Fibroblast of the aortic adventitia (primary cell): ENCODE measurements at regions not wholly inside any gene's neighbourhood (a gene's known extent, or its start where the extent isn't known, plus 50 kb on each side); places are given as distances from the start of the nearest gene placed in this dataset.

Experiments used
- DNase-seq: peaks from one replicate; pipeline ENCODE4 v3.0.0-alpha.2; 2010; ENCODE audit warnings: low read depth
- H3K4me3 ChIP-seq: 2 replicates; pipeline ENCODE4 v1.5.1; 2011; ENCODE audit warnings: low read depth, mild to moderate bottlenecking, control low read depth, low read length, moderate library complexity
- TF ChIP-seq, protein P1 (sequence below): IDR thresholded peaks from 2 replicates; pipeline ENCODE4 v1.5.1; 2011; ENCODE audit warnings: mild to moderate bottlenecking, low read length, control low read depth, inconsistent platforms; ENCODE audit not compliant: insufficient read depth

DNA sequence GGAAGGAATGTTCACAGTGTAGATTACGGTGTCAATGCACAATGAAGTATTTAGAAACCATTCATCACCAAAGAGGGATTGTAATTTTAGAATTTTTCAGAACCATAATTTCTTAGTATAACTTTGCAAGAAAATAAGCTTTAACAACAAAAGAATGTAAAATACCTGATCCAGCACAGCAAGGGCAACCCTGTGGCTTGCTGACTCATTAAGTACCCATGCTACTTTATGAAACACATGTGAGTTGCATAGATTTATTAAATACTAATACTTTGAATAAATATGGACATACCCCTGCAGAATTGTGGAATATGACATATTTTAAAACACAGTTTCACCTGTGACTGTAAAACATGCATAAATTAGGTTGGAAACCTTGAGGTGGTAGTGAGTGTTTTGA is 281.3 kb downstream of the ZNF248 start:
- DNase-seq, result no peak
- H3K4me3 ChIP-seq, result no peak overlapping the region
- TF ChIP-seq, protein P1, sequence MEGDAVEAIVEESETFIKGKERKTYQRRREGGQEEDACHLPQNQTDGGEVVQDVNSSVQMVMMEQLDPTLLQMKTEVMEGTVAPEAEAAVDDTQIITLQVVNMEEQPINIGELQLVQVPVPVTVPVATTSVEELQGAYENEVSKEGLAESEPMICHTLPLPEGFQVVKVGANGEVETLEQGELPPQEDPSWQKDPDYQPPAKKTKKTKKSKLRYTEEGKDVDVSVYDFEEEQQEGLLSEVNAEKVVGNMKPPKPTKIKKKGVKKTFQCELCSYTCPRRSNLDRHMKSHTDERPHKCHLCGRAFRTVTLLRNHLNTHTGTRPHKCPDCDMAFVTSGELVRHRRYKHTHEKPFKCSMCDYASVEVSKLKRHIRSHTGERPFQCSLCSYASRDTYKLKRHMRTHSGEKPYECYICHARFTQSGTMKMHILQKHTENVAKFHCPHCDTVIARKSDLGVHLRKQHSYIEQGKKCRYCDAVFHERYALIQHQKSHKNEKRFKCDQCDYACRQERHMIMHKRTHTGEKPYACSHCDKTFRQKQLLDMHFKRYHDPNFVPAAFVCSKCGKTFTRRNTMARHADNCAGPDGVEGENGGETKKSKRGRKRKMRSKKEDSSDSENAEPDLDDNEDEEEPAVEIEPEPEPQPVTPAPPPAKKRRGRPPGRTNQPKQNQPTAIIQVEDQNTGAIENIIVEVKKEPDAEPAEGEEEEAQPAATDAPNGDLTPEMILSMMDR, result no peak

DNA sequence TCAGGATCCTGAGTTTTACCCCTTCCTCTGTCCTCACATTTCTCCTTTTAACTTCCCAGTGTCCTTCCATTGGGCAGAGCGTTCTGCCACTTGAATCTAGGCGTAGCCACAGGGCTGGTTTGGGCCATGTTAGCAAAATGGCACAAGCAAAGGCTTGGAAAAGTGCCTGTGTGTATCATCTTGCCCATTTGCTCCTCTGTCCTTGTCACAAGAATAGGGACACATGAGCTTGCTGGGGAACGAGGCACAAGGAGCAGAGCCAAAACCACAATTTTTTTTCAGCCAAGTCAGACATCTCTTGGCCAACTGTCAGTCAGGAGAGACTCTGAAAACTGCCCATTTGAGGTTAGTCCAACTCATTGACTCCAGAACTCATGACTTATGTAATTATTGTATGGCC is 285.2 kb downstream of the ZNF248 start:
- DNase-seq, result no peak
- no peak overlapping the region for H3K4me3 ChIP-seq
- TF ChIP-seq, protein P1, result no peak

DNA sequence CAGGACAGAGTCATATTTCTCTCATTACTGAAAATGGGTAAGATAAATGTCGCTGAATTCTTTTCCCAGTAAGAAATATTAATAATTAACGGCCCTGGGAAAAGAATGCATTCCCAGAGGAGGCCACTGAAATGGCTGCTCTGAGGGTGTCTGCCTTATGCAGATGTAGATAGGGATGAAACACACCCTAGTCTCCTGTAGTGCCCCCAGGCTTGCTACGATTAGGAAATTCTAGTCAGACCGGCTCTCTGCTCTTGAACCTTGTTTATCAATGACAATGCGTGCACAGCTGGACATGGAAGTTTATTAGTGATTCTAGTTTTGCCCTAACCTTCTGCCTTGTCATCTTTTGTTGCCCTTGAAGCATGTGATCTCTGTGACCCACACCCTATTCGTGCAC is 291.1 kb downstream of the ZNF248 start:
- DNase-seq, result no peak

DNA sequence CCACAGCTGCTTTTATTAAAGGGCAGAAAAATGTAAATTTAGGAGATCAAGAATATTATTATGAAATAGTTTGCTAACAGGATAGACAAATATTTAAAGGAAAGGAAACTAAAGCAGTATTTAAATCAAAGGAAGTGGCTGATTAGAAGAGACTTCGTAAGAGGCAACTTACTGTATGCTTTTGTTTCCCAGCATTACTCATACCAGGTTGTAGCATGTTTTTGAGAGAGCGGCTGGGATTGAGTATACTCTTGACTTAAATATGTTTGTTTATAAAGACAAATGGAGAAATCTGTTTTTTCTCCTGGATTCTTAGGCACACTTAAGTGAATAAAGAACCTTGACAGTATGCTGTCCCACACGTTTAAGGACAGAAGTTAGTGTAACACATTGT is 293.7 kb downstream of the ZNF248 start:
- TF ChIP-seq, protein P1, result no peak
- no peak overlapping the region for H3K4me3 ChIP-seq
- no peak for DNase-seq

More for the DNA sequence above, 291.1 kb downstream of the ZNF248 start:
- H3K4me3 ChIP-seq, result no peak overlapping the region
- TF ChIP-seq, protein P1, result no peak

DNA sequence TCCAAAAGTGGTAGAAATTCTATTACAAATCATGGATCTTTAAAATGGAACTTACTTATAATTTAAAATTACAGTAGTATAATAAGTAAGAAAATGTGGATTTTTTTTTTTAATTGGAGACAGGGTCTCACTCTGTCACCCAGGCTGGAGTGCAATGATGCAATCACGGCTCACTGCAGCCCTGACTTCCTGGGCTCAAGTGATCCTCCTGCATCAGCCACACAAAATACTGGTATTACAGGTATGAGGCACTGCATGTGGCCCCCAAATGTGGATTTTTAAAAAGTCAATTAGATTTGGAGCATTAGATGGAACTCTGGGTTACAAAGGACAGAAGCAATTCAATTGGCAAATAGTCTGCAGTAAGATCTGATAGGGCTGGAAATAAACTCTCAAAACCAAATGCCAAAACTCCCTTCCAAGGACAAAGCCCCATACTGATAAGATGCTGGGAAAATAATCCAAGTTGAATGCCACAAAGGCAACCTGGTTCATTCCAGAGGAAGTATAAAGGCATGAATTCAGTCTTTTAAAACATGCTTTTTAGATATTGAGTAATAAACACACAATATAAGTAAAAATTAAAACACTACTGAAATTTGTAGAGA is 294.2 kb downstream of the ZNF248 start:
- TF ChIP-seq, protein P1, result no peak
- H3K4me3 ChIP-seq, result no peak overlapping the region
- DNase-seq, result no peak

DNA sequence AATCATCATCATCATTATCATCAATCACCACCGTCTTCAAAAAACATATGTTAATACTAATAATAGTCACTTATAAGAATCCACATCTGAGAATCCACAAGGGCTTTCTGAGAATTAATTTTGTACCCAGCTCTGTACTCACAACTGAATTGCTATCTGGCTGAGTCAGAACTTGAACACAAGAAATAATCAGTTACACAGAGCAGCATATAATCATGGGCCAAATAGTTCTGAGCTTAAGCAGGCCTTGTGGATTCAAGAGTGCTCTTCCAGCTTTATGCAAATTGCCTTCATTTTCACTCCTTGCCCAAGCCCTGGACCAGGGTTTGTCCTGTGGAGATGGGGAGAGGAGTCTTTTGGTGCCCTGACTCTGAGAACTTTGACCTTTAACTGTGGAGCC is 304.5 kb downstream of the ZNF248 start:
- TF ChIP-seq, protein P1, result no peak
- DNase-seq, result no peak
- no peak overlapping the region for H3K4me3 ChIP-seq

DNA sequence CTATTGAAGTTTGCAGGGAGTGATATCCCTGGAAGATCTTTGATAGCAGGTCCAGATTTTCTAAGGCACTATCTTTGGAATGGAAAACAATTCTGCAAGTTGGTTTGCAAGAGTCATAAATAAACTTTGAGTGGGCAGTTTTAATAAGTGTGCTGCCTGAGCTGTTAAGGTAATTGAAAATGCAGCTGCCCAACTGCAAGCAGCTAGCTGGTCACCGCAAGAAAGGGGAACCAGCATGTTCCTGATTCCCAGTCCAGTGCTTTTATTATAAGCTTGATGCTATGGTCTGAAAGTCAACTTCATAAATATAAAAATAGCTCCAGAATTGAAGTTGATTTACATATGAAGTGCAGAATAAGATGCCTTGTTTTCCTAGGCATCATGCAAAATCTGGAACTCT is 308.4 kb downstream of the ZNF248 start:
- H3K4me3 ChIP-seq, result no peak overlapping the region
- no peak for DNase-seq
- TF ChIP-seq, protein P1, result no peak
